ENCODE measurements at regions not wholly inside any gene's neighbourhood (a gene's known extent, or its start where the extent isn't known, plus 50 kb on each side); places are given as distances from the start of the nearest gene placed in this dataset.

DNA sequence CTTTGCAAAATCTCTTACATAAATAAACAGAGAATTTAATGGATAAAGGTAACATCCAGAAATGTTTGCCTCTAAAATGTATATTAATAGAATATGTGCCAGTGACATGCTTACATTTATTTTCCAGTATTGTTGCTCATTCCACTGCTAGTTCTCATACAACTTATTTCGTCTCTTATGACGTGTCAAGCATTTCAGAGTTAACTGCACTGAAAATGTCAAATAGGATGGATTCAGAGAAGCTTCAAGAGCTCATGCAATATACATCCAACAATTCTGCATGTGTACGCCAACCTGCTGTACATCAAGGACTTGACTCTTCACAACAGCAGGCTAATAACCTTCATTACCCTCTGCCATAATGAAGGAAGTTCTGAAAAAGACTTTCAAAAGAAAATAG, 386.2 kb upstream of the IZUMO3 start:
- in situ Hi-C loops (cut with MboI; ENCODE audit: low pct_ligation_motif_present in 1 of 4, low pct_unique_long_range_greater_than_20kb in 1 of 4, low sequenced_read_pairs in 3 of 4) (no loop called here), intact Hi-C loops (cut with DNase I; ENCODE audit: low total_unique reads) (no loop called here)
- 52 to 72% methylated on average over 3 of the region's 3 CpGs for WGBS, 2 donors (ENCODE audit: low coverage in 1 of 2)
- no peak for DNase-seq
- Histone ChIP-seq H3K4me1 (no peaks in the 10 kb centered on the region), H3K36me3 (no peaks in the 10 kb centered on the region), H3K27ac (no peak overlapping the region), H3K9me3 (no peaks in the 10 kb centered on the region), H3K27me3 (no peaks in the 10 kb centered on the region), H3K4me3 (no peak overlapping the region)
- TF ChIP-seq, protein P1, sequence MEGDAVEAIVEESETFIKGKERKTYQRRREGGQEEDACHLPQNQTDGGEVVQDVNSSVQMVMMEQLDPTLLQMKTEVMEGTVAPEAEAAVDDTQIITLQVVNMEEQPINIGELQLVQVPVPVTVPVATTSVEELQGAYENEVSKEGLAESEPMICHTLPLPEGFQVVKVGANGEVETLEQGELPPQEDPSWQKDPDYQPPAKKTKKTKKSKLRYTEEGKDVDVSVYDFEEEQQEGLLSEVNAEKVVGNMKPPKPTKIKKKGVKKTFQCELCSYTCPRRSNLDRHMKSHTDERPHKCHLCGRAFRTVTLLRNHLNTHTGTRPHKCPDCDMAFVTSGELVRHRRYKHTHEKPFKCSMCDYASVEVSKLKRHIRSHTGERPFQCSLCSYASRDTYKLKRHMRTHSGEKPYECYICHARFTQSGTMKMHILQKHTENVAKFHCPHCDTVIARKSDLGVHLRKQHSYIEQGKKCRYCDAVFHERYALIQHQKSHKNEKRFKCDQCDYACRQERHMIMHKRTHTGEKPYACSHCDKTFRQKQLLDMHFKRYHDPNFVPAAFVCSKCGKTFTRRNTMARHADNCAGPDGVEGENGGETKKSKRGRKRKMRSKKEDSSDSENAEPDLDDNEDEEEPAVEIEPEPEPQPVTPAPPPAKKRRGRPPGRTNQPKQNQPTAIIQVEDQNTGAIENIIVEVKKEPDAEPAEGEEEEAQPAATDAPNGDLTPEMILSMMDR (IDR thresholded peaks at IDR 0.05), result no peak
- TF ChIP-seq POLR2A (IDR thresholded peaks at IDR 0.05) (no peak), POLR2AphosphoS5 (IDR thresholded peaks at IDR 0.05) (no peak), EP300 (IDR thresholded peaks at IDR 0.05; ENCODE audit: low read depth) (no peak)

DNA sequence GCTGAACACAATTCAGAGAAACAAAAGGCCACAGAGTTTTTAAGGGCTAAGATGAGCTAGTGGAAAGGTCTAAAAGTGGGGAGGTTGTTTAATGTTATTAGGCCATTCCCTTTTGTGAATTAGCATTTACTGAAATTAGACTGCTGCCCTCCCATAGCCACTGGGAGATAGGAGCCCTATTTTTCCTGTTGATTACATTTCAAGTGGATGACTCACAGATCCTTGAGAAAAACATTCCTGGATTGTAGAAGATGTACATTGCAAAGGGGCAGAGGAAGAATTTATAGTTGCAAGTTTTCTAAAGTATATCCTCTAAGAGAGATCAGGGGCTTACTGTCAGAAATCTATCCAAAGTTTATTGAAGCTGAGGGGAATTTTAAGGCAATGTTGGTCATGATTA, 367.1 kb upstream of the IZUMO3 start:
- Histone ChIP-seq H3K36me3 (no peaks in the 10 kb centered on the region), H3K4me1 (no peaks in the 10 kb centered on the region), H3K27me3 (no peaks in the 10 kb centered on the region), H3K4me3 (no peak overlapping the region), H3K27ac (no peak overlapping the region), H3K9me3 (no peaks in the 10 kb centered on the region)
- no peak for DNase-seq
- TF ChIP-seq POLR2A (IDR thresholded peaks at IDR 0.05), result no peak
- TF ChIP-seq EP300 (IDR thresholded peaks at IDR 0.05; ENCODE audit: low read depth), result no peak
- TF ChIP-seq, protein P1 (IDR thresholded peaks at IDR 0.05), result no peak
- no peak for TF ChIP-seq POLR2AphosphoS5 (IDR thresholded peaks at IDR 0.05)
- intact Hi-C loops (cut with DNase I; ENCODE audit: low total_unique reads) (no loop called here), in situ Hi-C loops (cut with MboI; ENCODE audit: low pct_ligation_motif_present in 1 of 4, low pct_unique_long_range_greater_than_20kb in 1 of 4, low sequenced_read_pairs in 3 of 4) (loop anchor here in 1 of 4 donors (25.0 kb wide), 1 partner anchor 100 kb away; no protein-coding TSS in a partner anchor)

DNA sequence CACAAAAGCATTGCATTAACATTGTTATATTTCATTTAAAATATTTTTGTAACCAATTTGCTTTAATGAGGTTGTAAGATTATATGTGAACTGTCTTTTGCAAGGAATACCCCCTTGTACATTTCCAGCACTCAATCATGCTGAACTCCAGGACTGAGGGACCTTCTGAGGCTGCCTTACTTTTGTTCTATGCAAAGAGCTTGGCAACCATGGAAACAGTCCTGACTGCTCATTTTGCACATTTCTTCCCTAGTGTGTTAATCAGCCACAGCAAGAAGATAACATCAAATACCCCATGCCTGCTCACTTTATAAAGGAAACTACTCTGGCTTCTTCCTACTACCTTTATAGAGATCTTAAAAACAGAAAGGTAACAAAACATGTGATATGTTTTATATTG, 355.6 kb upstream of the IZUMO3 start:
- H3K9me3 ChIP-seq, result no peaks in the 10 kb centered on the region
- no peaks in the 10 kb centered on the region for H3K27me3 ChIP-seq
- no peak for DNase-seq
- intact Hi-C loops (cut with DNase I; ENCODE audit: low total_unique reads), result no loop called here
- H3K36me3 ChIP-seq, result no peaks in the 10 kb centered on the region
- H3K4me1 ChIP-seq, result no peaks in the 10 kb centered on the region
- TF ChIP-seq POLR2AphosphoS5 (IDR thresholded peaks at IDR 0.05) (no peak), EP300 (IDR thresholded peaks at IDR 0.05; ENCODE audit: low read depth) (no peak), POLR2A (IDR thresholded peaks at IDR 0.05) (no peak)
- TF ChIP-seq, protein P1 (IDR thresholded peaks at IDR 0.05), result no peak
- H3K27ac ChIP-seq, result no peak overlapping the region
- H3K4me3 ChIP-seq, result no peak overlapping the region
- in situ Hi-C loops (cut with MboI; ENCODE audit: low pct_ligation_motif_present in 1 of 4, low pct_unique_long_range_greater_than_20kb in 1 of 4, low sequenced_read_pairs in 3 of 4), result loop anchor here in 1 of 4 donors (25.0 kb wide), 1 partner anchor 111 kb away; no protein-coding TSS in a partner anchor

DNA sequence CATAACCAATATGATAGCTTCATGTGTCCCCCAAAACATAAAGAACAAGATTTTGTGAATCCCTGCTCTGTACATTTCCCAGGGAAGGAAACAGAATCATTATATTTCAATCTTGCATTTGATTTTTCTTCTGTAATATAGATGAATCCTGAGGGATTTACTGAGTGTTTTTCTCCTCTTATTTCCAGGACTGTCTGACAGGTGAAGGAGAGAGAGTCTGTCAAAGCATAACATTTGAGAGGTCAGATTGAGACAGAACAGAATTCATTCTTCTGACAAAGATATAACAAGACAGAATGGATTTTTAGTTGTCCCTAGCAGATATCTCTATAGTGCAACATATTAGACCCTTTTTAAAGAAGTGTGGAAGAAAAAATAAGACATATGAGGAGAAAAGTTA, 354.5 kb upstream of the IZUMO3 start:
- DNase-seq, result no peak
- TF ChIP-seq, protein P1 (IDR thresholded peaks at IDR 0.05), result no peak
- TF ChIP-seq EP300 (IDR thresholded peaks at IDR 0.05; ENCODE audit: low read depth), result no peak
- Histone ChIP-seq H3K4me1 (no peaks in the 10 kb centered on the region), H3K9me3 (no peaks in the 10 kb centered on the region), H3K36me3 (no peaks in the 10 kb centered on the region), H3K4me3 (no peak overlapping the region), H3K27ac (no peak overlapping the region), H3K27me3 (no peaks in the 10 kb centered on the region)
- intact Hi-C loops (cut with DNase I; ENCODE audit: low total_unique reads) (no loop called here), in situ Hi-C loops (cut with MboI; ENCODE audit: low pct_ligation_motif_present in 1 of 4, low pct_unique_long_range_greater_than_20kb in 1 of 4, low sequenced_read_pairs in 3 of 4) (loop anchor here in 1 of 4 donors (25.0 kb wide), 1 partner anchor 112 kb away; no protein-coding TSS in a partner anchor)

Data from transverse colon (tissue), 4 donors.